ENCODE measurements at regions not wholly inside any gene's neighbourhood (a gene's known extent, or its start where the extent isn't known, plus 50 kb on each side); places are given as distances from the start of the nearest gene placed in this dataset.

DNA sequence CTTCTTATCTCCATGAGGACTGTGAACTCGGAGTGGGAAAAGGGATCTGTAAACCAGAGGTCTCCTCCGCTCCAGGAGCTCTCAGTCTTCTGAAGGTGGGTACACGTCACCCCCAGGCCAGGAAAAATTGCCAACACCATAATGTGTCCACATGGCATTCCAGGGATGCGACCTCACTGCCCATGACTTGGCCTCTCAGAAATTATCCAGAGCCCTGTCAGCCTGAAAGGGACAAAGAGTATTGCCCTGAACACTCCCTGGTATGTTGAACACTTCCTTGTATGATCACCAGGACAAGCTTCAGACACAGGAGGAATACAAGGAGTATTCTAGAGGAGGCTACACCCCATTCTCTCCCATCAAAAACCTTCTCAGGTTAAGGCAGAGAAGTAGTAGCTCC lies 81.0 kb upstream of the SLC7A1 start:
- no peak overlapping the region for H3K27ac ChIP-seq (ENCODE audit: low read depth in 2 of 2, low read length in 2 of 2)
- no peak overlapping the region for H3K4me3 ChIP-seq (ENCODE audit: low read length in 3 of 3)
- H3K9me3 ChIP-seq (ENCODE audit: control insufficient read depth in 2 of 3, insufficient read depth in 1 of 3, low read length in 3 of 3): no peaks in the 10 kb centered on the region
- H3K27me3 ChIP-seq (ENCODE audit: control insufficient read depth, insufficient read depth, low read length): no peaks in the 10 kb centered on the region
- peaks cover 0 to 2% (median 0%) of the 10 kb centered on the region in 3 donors for H3K4me1 ChIP-seq (ENCODE audit: control insufficient read depth in 2 of 3, insufficient read depth in 2 of 3, low read depth in 1 of 3, low read length in 3 of 3)
- FAIRE-seq (no peak), DNase-seq (no peak)
- no peak overlapping the region for H3K9ac ChIP-seq (ENCODE audit: low read length in 3 of 3)
- H3K36me3 ChIP-seq (ENCODE audit: control insufficient read depth in 2 of 3, insufficient read depth in 3 of 3, low read length in 3 of 3): no peaks in the 10 kb centered on the region
- intact Hi-C loops (cut with DNase I): no loop called here
- TF ChIP-seq, protein P1, sequence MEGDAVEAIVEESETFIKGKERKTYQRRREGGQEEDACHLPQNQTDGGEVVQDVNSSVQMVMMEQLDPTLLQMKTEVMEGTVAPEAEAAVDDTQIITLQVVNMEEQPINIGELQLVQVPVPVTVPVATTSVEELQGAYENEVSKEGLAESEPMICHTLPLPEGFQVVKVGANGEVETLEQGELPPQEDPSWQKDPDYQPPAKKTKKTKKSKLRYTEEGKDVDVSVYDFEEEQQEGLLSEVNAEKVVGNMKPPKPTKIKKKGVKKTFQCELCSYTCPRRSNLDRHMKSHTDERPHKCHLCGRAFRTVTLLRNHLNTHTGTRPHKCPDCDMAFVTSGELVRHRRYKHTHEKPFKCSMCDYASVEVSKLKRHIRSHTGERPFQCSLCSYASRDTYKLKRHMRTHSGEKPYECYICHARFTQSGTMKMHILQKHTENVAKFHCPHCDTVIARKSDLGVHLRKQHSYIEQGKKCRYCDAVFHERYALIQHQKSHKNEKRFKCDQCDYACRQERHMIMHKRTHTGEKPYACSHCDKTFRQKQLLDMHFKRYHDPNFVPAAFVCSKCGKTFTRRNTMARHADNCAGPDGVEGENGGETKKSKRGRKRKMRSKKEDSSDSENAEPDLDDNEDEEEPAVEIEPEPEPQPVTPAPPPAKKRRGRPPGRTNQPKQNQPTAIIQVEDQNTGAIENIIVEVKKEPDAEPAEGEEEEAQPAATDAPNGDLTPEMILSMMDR (IDR thresholded peaks at IDR 0.05; ENCODE audit: borderline replicate concordance, extremely low read depth, insufficient read depth): no peak

GRCh38 chr13:29674532-29674931 lies 79.0 kb upstream of the SLC7A1 start:
- Histone ChIP-seq H3K4me1 (ENCODE audit: control insufficient read depth in 2 of 3, insufficient read depth in 2 of 3, low read depth in 1 of 3, low read length in 3 of 3) (peaks cover 0 to 2% (median 0%) of the 10 kb centered on the region in 3 donors), H3K4me3 (ENCODE audit: low read length in 3 of 3) (no peak overlapping the region), H3K9me3 (ENCODE audit: control insufficient read depth in 2 of 3, insufficient read depth in 1 of 3, low read length in 3 of 3) (no peaks in the 10 kb centered on the region), H3K27ac (ENCODE audit: low read depth in 2 of 2, low read length in 2 of 2) (no peak overlapping the region), H3K9ac (ENCODE audit: low read length in 3 of 3) (no peak overlapping the region), H3K36me3 (ENCODE audit: control insufficient read depth in 2 of 3, insufficient read depth in 3 of 3, low read length in 3 of 3) (no peaks in the 10 kb centered on the region), H3K27me3 (ENCODE audit: control insufficient read depth, insufficient read depth, low read length) (no peaks in the 10 kb centered on the region)
- FAIRE-seq: no peak
- intact Hi-C loops (cut with DNase I): no loop called here
- TF ChIP-seq, protein P1 (IDR thresholded peaks at IDR 0.05; ENCODE audit: borderline replicate concordance, extremely low read depth, insufficient read depth): no peak
- DNase-seq: no peak

- no peaks in the 10 kb centered on the region for H3K36me3 ChIP-seq (ENCODE audit: control insufficient read depth in 2 of 3, insufficient read depth in 3 of 3, low read length in 3 of 3)
- H3K9me3 ChIP-seq (ENCODE audit: control insufficient read depth in 2 of 3, insufficient read depth in 1 of 3, low read length in 3 of 3): no peaks in the 10 kb centered on the region
- no peak overlapping the region for H3K4me3 ChIP-seq (ENCODE audit: low read length in 3 of 3)
- FAIRE-seq (no peak), DNase-seq (no peak)
- H3K9ac ChIP-seq (ENCODE audit: low read length in 3 of 3): no peak overlapping the region
- no peaks in the 10 kb centered on the region for H3K27me3 ChIP-seq (ENCODE audit: control insufficient read depth, insufficient read depth, low read length)
- intact Hi-C loops (cut with DNase I): no loop called here
- TF ChIP-seq, protein P1 (IDR thresholded peaks at IDR 0.05; ENCODE audit: borderline replicate concordance, extremely low read depth, insufficient read depth): no peak
- no peaks in the 10 kb centered on the region for H3K4me1 ChIP-seq (ENCODE audit: control insufficient read depth in 2 of 3, insufficient read depth in 2 of 3, low read depth in 1 of 3, low read length in 3 of 3)
- no peak overlapping the region for H3K27ac ChIP-seq (ENCODE audit: low read depth in 2 of 2, low read length in 2 of 2)
These were observed 69.1 kb upstream of the SLC7A1 start for GRCh38 chr13:29664591-29664990.

- no peak for FAIRE-seq
- TF ChIP-seq, protein P1 (IDR thresholded peaks at IDR 0.05; ENCODE audit: borderline replicate concordance, extremely low read depth, insufficient read depth): no peak
- intact Hi-C loops (cut with DNase I): no loop called here
These were observed 59.5 kb upstream of the SLC7A1 start for GRCh38 chr13:29654843-29655547.

More at GRCh38 chr13:29654843-29655547, 59.5 kb upstream of the SLC7A1 start:
- no peaks in the 10 kb centered on the region for H3K4me1 ChIP-seq (ENCODE audit: control insufficient read depth in 2 of 3, insufficient read depth in 2 of 3, low read depth in 1 of 3, low read length in 3 of 3)
- H3K36me3 ChIP-seq (ENCODE audit: control insufficient read depth in 2 of 3, insufficient read depth in 3 of 3, low read length in 3 of 3): no peaks in the 10 kb centered on the region
- H3K27me3 ChIP-seq (ENCODE audit: control insufficient read depth, insufficient read depth, low read length): no peaks in the 10 kb centered on the region
- H3K27ac ChIP-seq (ENCODE audit: low read depth in 2 of 2, low read length in 2 of 2): no peak overlapping the region
- H3K9me3 ChIP-seq (ENCODE audit: control insufficient read depth in 2 of 3, insufficient read depth in 1 of 3, low read length in 3 of 3): no peaks in the 10 kb centered on the region
- H3K9ac ChIP-seq (ENCODE audit: low read length in 3 of 3): no peak overlapping the region
- DNase-seq: no peak
- H3K4me3 ChIP-seq (ENCODE audit: low read length in 3 of 3): no peak overlapping the region

Data from kidney (tissue), 13 donors.